ENCODE measurements at regions not wholly inside any gene's neighbourhood (a gene's known extent, or its start where the extent isn't known, plus 50 kb on each side); places are given as distances from the start of the nearest gene placed in this dataset.

GRCh38 chr6:165791876-165792437 is 128.9 kb upstream of the PDE10A start:
- TF ChIP-seq CTCF (IDR thresholded peaks at IDR 0.05; ENCODE audit: insufficient read depth, low read length, poor library complexity, severe bottlenecking) (no peak), EZH2phosphoT487 (conservative IDR thresholded peaks at IDR 0.05; ENCODE audit: low read length) (no peak)

Measured in SU-DHL-6 (cell line).